Daoy (cell line): ENCODE measurements at regions not wholly inside any gene's neighbourhood (a gene's known extent, or its start where the extent isn't known, plus 50 kb on each side); places are given as distances from the start of the nearest gene placed in this dataset.

Experiments used
- DNase-seq: peaks from one replicate; pipeline ENCODE4 v3.0.0-alpha.2; 2015; ENCODE audit warnings: low read depth

GRCh38 chr11:76721755-76722677 is 51.5 kb upstream of the LRRC32 start:
- peak; percentile 80 for DNase-seq

GRCh38 chr11:76723142-76723541 is 52.6 kb upstream of the LRRC32 start:
- DNase-seq = no peak

DNA sequence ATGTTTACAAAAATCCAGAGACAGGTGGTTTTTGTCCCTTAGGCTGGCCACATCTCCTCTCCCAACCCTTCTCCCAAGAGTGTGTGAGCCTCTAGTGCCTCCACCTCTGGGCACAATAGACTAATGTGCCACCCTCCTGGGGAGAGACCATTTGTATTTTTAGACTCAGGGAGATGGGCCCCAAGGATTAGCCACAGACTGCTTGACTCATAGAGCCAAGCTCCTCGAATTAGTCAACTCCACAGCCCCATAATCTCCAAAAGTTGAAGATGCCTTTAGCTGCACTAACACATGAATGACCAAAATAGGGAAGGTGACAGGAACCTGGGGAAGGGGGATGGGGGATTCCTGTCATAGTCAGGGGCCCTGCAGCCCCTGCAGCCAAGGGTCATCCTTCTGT is 53.0 kb upstream of the LRRC32 start:
- DNase-seq = no peak

- DNase-seq = no peak
Observed at GRCh38 chr11:76724171-76724768, 53.7 kb upstream of the LRRC32 start.

GRCh38 chr11:76728227-76728626 is 54.9 kb upstream of the TSKU start:
- no peak for DNase-seq

DNA sequence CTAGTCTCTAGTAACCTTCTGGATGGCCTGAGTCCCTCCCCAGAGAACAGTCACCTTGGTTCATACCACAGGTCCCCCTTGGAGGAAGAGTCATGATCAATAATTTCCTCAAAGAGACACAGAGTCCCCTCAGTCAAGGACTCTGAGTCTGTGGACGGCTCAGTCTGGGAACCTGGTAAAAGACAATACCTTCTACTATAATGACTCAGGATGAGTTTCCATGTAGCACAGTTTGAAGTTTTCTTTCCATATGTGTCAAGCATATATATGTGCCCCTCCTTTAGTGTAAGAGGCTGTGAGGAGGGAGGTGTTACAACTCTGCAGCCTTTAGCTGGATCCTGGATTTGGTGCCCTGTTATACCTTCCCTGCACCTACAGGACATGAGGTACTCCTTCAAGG is 54.4 kb upstream of the TSKU start:
- no peak for DNase-seq

DNA sequence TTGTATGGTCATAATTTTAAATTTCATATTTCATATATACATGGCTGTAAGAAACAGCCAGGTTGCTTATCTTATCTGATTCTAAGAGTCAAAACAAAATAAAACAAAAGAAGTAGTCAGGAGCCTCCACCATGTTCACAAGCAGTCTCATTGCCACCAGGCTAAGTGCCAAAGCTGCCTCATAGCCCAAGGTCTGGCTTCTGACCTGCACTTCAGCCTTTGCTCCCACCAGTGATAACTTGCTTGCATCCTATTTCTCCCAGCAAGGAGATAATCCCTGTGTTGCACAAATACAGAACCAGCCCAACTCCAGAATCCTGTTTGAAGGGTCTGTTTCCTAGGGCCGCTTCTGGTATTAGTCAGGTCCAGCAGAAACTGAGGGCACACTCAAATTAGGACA is 53.9 kb upstream of the TSKU start:
- DNase-seq = no peak

DNA sequence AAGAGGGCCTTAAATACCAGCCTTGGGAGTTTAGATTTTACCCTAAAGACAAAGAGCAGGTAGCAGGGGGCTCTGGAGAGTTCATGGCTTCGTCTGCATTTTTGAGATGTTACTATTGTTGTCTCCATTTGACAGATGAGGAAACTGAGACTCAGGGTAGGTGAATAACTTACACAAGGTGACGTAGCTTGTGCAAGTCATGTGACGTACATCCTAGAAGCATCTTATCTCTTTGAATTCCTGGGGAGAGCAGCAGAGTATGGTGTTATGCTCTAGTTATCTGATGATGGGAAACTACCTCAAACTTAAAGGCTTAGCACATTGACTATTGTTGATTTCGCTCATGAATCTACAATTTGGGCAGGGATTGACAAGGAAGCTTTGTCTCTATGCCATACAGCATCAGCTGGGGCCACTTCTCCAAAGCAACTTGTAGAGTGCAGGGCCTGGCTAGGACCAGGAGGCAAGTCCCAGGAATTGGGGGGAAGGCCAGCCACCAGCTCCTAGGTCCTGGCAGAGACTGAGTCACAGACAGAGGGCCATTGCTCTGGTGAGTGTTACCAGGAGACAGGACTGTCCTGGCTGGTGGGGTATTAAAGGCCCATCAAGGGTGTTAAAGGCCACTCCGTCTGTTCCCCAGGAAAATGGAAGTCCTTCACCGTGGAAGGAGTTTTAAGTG is 52.1 kb upstream of the TSKU start:
- DNase-seq = no peak

- DNase-seq = no peak
Observed at GRCh38 chr11:76732643-76733042, 50.5 kb upstream of the TSKU start.
